Upper lobe of left lung (tissue), 6 donors: ENCODE measurements at regions not wholly inside any gene's neighbourhood (a gene's known extent, or its start where the extent isn't known, plus 50 kb on each side); places are given as distances from the start of the nearest gene placed in this dataset.

Source experiments
- ATAC-seq, 2 donors: fragments of 200-7000 bp; cut with Tn5 transposase; one replicate each; pipeline ENCODE4 v1.9.1; 2022; ENCODE audit warnings: mild to moderate bottlenecking in 2 of 2, moderate library complexity in 2 of 2; ENCODE audit not compliant: low FRiP score in 2 of 2
- DNase-seq, 2 donors: peaks; one replicate each; pipeline ENCODE4 v3.0.0-alpha.2; 2019 to 2020
- H3K27ac ChIP-seq, 4 donors: fragments of 200-600 bp; sonication (generic); one replicate each; pipeline ENCODE4 v1.5.1; 2016 to 2019
- H3K27me3 ChIP-seq, 4 donors: fragments of 200-600 bp; sonication (generic); one replicate each; pipeline ENCODE4 v1.5.1; 2017 to 2019
- H3K36me3 ChIP-seq, 4 donors: fragments of 200-600 bp; sonication (generic); one replicate each; pipeline ENCODE4 v1.5.1; 2016 to 2019
- H3K4me1 ChIP-seq, 4 donors: fragments of 200-600 bp; sonication (generic); one replicate each; pipeline ENCODE4 v1.5.1; 2018 to 2019
- H3K4me3 ChIP-seq, 4 donors: fragments of 200-600 bp; sonication (generic); one replicate each; pipeline ENCODE4 v1.5.1; 2017 to 2019; ENCODE audit warnings: mild to moderate bottlenecking in 2 of 4, moderate library complexity in 1 of 4
- H3K9me3 ChIP-seq, 4 donors: fragments of 200-600 bp; sonication (generic); one replicate each; pipeline ENCODE4 v1.5.1; 2018 to 2019
- CTCF ChIP-seq, 6 experiments: fragments of 450-650 bp in 4 of 6; fragments of 200-600 bp in 2 of 6; sonication (generic) in 2 of 6; IDR thresholded peaks; one replicate each; pipeline ENCODE4 v1.5.1; 2016 to 2019; ENCODE audit warnings: antibody characterized with exemption in 6 of 6
- EP300 ChIP-seq, 4 donors: sonication (generic); formaldehyde crosslinking; IDR thresholded peaks; one replicate each; pipeline ENCODE4 v1.5.1; 2017; ENCODE audit warnings: antibody characterized with exemption in 4 of 4, control low read depth in 2 of 4
- POLR2A ChIP-seq, 4 donors: fragments of 450-650 bp; IDR thresholded peaks; one replicate each; pipeline ENCODE4 v1.5.1; 2016 to 2017; ENCODE audit warnings: antibody characterized with exemption in 4 of 4, mild to moderate bottlenecking in 2 of 4
- POLR2AphosphoS5 ChIP-seq, 2 donors: sonication (generic); formaldehyde crosslinking; IDR thresholded peaks; one replicate each; pipeline ENCODE4 v1.5.1; 2017; ENCODE audit warnings: antibody characterized with exemption in 2 of 2
- WGBS, 2 donors: methylation state at CpG; one replicate each; pipeline ENCODE4 v1.1.5; 2017 to 2018; 5-methylcytosine and 5-hydroxymethylcytosine counted together
- donor health status: DM: no; HTN: no; CAD: no; lungs with moderate emphysema.
- donor health status: DM: no; HTN: yes; CAD: no; lungs with severe emphysema.

GRCh38 chr20:19026121-19026878 lies 186.1 kb upstream of the SLC24A3 start:
- DNase-seq (no peak), ATAC-seq (peak; percentile 40 to 45)
- Histone ChIP-seq H3K27ac (no peak overlapping the region), H3K36me3 (no peaks in the 10 kb centered on the region), H3K4me3 (no peak overlapping the region), H3K27me3 (no peaks in the 10 kb centered on the region), H3K9me3 (no peaks in the 10 kb centered on the region), H3K4me1 (no peaks in the 10 kb centered on the region)
- no peak for TF ChIP-seq POLR2AphosphoS5 (IDR thresholded peaks at IDR 0.05)
- no peak for TF ChIP-seq EP300 (IDR thresholded peaks at IDR 0.05)
- no peak for TF ChIP-seq CTCF (IDR thresholded peaks at IDR 0.05)
- TF ChIP-seq POLR2A (IDR thresholded peaks at IDR 0.05) = no peak
- 77 to 81% methylated on average over 9 to 13 of the region's 13 CpGs for WGBS, 2 donors

- DNase-seq (no peak), ATAC-seq (peak in 1 of 2 donors; percentile 52)
- no peak overlapping the region for H3K27ac ChIP-seq
- 69 to 81% methylated on average over 7 to 11 of the region's 11 CpGs for WGBS, 2 donors
- TF ChIP-seq POLR2A (IDR thresholded peaks at IDR 0.05) = no peak
- TF ChIP-seq CTCF (IDR thresholded peaks at IDR 0.05) = no peak
- TF ChIP-seq EP300 (IDR thresholded peaks at IDR 0.05) = no peak
- TF ChIP-seq POLR2AphosphoS5 (IDR thresholded peaks at IDR 0.05) = no peak
- no peaks in the 10 kb centered on the region for H3K4me1 ChIP-seq
- H3K4me3 ChIP-seq = no peak overlapping the region
- no peaks in the 10 kb centered on the region for H3K27me3 ChIP-seq
- no peaks in the 10 kb centered on the region for H3K36me3 ChIP-seq
- no peaks in the 10 kb centered on the region for H3K9me3 ChIP-seq
These were observed 185.4 kb upstream of the SLC24A3 start for GRCh38 chr20:19026901-19027644.

GRCh38 chr20:19027971-19028370 lies 184.5 kb upstream of the SLC24A3 start:
- DNase-seq (no peak), ATAC-seq (no peak)
- H3K9me3 ChIP-seq = no peaks in the 10 kb centered on the region
- no peaks in the 10 kb centered on the region for H3K36me3 ChIP-seq
- H3K27ac ChIP-seq = no peak overlapping the region
- H3K27me3 ChIP-seq = no peaks in the 10 kb centered on the region
- H3K4me1 ChIP-seq = no peaks in the 10 kb centered on the region
- TF ChIP-seq CTCF (IDR thresholded peaks at IDR 0.05) (no peak), POLR2A (IDR thresholded peaks at IDR 0.05) (no peak), EP300 (IDR thresholded peaks at IDR 0.05) (no peak), POLR2AphosphoS5 (IDR thresholded peaks at IDR 0.05) (no peak)
- 86 to 87% methylated on average over 9 of the region's 9 CpGs for WGBS, 2 donors
- no peak overlapping the region for H3K4me3 ChIP-seq

- peak in 1 of 2 donors; percentile 47 for ATAC-seq
- 70 to 81% methylated on average over 3 of the region's 3 CpGs for WGBS, 2 donors
- no peak overlapping the region for H3K4me3 ChIP-seq
These were observed 170.7 kb upstream of the SLC24A3 start for GRCh38 chr20:19041787-19042186.

More at GRCh38 chr20:19041787-19042186, 170.7 kb upstream of the SLC24A3 start:
- Histone ChIP-seq H3K27ac (no peak overlapping the region), H3K36me3 (no peaks in the 10 kb centered on the region), H3K27me3 (no peaks in the 10 kb centered on the region), H3K9me3 (no peaks in the 10 kb centered on the region), H3K4me1 (no peaks in the 10 kb centered on the region)
- TF ChIP-seq POLR2AphosphoS5 (IDR thresholded peaks at IDR 0.05) = no peak
- no peak for TF ChIP-seq EP300 (IDR thresholded peaks at IDR 0.05)
- TF ChIP-seq POLR2A (IDR thresholded peaks at IDR 0.05) = no peak
- TF ChIP-seq CTCF (IDR thresholded peaks at IDR 0.05) = no peak
- DNase-seq = no peak
